ENCODE measurements at regions not wholly inside any gene's neighbourhood (a gene's known extent, or its start where the extent isn't known, plus 50 kb on each side); places are given as distances from the start of the nearest gene placed in this dataset.

DNA sequence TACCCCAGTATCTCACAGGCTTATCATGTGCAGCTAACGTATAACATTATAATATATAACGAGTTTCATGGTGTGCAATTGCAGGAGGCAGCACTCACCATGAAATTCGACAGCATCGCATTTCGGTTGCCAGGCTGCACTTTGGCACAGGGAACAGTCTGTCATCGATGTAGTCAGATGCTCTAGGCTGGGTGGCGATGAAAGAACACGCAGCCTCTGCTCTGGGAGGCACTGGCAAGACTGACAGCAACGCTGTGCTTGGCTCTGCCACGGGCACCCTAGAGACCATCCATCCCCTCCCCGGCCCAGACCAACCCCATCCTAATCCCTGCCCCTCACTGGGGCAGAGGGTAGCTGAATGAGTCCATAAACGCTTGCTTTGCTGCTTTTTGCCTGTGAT, 290.8 kb downstream of the MED10 start:
- TF ChIP-seq CTCF (IDR thresholded peaks at IDR 0.05) (no peak), POLR2A (IDR thresholded peaks at IDR 0.05) (no peak)

All from thyroid gland (tissue), 4 donors.